Epithelial cell of proximal tubule (primary cell): ENCODE measurements at regions not wholly inside any gene's neighbourhood (a gene's known extent, or its start where the extent isn't known, plus 50 kb on each side); places are given as distances from the start of the nearest gene placed in this dataset.

Experiments used
- DNase-seq: peaks from one replicate; pipeline ENCODE4 v3.0.0-alpha.2; 2011; ENCODE audit warnings: low read depth
- H3K4me3 ChIP-seq: 2 replicates; pipeline ENCODE4 v1.5.1; 2011; ENCODE audit warnings: low read depth, mild to moderate bottlenecking, low read length
- TF ChIP-seq, protein P1 (sequence below): conservative IDR thresholded peaks from 2 replicates; pipeline ENCODE4 v1.5.1; 2012; ENCODE audit warnings: low read depth, mild to moderate bottlenecking, low read length

DNA sequence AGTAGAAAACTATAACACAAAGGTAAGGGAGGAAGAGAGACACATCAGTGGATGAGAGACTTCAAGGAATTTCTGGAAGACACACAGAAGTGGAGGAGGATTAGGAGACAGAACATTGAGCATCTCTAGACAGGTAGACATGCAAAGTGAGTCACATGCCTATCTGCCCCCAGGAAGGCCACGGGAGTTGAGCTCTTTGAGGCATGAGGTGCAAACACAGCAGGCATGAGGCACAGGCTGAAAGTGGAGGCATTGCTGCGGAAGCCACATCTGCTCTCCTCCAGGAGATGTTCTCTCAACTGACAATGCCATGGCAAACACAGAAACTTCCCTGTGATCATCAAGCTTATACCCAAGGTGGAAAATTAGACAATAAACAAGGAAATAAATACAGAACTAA, 481.6 kb upstream of the MYT1L start:
- DNase-seq = no peak
- TF ChIP-seq, protein P1, sequence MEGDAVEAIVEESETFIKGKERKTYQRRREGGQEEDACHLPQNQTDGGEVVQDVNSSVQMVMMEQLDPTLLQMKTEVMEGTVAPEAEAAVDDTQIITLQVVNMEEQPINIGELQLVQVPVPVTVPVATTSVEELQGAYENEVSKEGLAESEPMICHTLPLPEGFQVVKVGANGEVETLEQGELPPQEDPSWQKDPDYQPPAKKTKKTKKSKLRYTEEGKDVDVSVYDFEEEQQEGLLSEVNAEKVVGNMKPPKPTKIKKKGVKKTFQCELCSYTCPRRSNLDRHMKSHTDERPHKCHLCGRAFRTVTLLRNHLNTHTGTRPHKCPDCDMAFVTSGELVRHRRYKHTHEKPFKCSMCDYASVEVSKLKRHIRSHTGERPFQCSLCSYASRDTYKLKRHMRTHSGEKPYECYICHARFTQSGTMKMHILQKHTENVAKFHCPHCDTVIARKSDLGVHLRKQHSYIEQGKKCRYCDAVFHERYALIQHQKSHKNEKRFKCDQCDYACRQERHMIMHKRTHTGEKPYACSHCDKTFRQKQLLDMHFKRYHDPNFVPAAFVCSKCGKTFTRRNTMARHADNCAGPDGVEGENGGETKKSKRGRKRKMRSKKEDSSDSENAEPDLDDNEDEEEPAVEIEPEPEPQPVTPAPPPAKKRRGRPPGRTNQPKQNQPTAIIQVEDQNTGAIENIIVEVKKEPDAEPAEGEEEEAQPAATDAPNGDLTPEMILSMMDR = no peak
- no peak overlapping the region for H3K4me3 ChIP-seq

DNA sequence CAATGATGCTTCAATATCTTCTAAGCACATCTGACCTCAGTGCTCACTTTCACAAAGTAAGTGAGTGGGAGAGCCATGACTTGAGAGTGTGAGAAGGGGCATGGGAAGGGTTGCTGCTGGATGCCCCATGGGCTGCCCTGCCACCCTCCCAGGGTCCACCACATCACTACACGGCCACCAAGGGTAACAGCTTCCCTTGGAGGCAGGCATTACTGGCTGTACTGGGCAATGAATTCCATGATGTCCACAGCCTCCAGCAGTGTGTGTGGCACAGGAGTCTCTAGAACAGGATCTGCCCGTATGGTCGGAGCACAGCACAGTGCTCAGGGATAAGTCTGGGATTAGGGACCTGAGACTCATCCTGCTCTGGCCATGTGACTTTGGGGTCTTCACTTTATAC, 481.0 kb upstream of the MYT1L start:
- TF ChIP-seq, protein P1 = no peak
- H3K4me3 ChIP-seq = no peak overlapping the region
- DNase-seq = no peak

DNA sequence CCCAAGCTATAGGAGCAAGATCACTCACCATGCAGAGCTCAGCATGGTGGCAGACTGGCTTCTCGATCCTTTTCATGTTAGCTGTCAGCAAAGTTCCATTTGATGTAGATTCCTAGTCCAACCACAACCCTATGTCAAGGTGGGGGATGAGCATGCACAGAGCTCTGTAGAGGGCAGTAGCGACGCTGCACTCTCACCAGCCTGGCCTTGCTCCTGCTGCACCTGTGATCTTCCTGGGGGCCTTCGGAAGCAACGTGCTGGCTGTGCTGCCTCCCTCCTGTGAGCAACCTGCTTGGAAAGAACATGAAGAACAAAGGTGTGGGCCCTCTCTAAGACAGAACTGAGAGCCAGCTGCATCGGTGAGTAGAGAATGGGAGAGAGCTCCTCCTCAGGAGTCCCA, 479.4 kb upstream of the MYT1L start:
- no peak overlapping the region for H3K4me3 ChIP-seq
- TF ChIP-seq, protein P1 = no peak
- no peak for DNase-seq

DNA sequence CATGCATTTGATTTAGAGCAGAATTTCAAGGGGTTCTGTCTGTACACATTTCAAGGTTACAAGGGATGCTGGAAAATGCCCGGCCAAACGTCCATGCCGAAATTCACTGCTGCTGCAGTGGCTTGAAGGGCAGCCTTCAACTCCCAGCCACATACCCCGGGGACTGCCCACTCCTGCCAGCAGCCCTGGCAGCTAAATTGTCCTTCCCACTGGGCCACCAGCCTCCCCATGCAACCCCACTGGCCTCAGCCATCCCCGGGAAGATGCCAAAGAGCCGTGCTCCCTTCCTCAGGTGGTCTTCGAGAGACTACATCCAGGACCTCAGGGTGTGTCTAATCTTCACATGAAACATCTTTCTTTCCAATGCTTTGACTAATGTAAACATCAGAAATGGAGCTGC, 478.7 kb upstream of the MYT1L start:
- TF ChIP-seq, protein P1 = no peak
- no peak overlapping the region for H3K4me3 ChIP-seq
- no peak for DNase-seq

DNA sequence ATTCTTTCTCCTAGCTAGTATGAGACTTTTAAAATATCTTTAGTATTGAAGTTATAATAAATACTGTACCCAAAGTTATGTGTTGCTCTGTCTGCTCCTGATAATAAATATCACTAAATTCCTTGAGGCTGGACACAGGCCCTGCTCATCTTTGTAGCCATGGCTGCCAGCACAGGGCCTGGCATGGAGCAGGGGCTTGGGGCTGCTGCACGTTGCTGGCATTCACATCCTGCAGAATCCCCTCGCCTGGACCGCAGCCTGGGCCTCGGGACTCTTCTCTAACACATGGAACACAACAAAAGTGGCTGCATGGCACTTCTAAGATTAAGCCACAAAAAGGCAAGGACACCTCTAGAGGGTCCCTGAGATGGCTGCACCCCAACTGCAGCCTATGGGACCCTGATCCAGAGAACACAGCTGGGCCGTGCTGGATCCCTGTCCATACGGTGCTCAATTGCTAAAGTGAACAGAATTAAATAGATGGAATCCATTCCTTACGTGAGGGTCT, 477.5 kb upstream of the MYT1L start:
- H3K4me3 ChIP-seq = no peak overlapping the region
- TF ChIP-seq, protein P1 = no peak
- no peak for DNase-seq

DNA sequence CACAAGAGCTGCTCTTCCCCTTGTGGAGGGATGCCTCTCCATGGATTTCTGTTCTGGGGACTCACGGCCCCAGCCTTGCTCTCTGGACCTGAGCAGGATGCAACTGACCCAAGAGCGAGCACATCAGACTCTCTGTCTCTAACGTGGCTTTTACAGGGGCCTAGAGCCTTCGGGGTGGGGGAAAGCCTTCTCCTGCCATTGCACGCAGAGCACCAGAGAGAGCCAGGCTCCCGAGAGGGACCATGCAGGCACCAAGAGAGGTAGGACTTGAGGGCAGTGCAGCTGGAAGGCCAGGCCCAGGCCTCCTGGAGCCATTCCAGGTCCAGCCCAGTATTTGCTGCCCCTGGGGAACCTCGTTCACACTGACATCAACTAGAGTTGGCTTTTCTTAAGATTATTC, 475.6 kb upstream of the MYT1L start:
- no peak overlapping the region for H3K4me3 ChIP-seq
- TF ChIP-seq, protein P1 = no peak

DNA sequence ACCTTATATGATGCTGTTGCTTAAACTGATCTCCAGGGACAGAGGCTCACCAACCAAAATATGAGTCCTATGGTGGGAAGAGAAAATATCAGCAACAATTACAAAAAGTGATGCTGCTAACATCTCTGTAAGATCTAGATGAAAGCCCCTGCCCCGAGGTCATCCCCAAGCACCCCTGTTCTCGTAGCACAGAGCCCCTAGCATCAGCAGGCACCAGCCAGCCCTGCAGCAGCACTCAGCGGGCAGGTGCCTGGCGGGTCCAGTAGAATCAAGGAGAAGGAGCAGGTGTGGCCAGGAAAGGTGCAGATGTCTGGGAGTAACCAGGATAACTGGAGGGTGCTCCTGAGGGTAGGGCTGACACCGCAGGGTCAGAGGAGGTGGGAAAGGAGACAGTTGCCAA, 474.2 kb upstream of the MYT1L start:
- TF ChIP-seq, protein P1 = no peak
- no peak overlapping the region for H3K4me3 ChIP-seq

More for the DNA sequence above, 475.6 kb upstream of the MYT1L start:
- DNase-seq = no peak

More for the DNA sequence above, 474.2 kb upstream of the MYT1L start:
- no peak for DNase-seq
